ENCODE measurements at regions not wholly inside any gene's neighbourhood (a gene's known extent, or its start where the extent isn't known, plus 50 kb on each side); places are given as distances from the start of the nearest gene placed in this dataset.

GRCh38 chr16:85555719-85556455 is 57.2 kb upstream of the GSE1 start:
- H3K27ac Mint-ChIP-seq, result peak overlapping the region; percentile 98
- no peaks in the 10 kb centered on the region for H3K9me3 Mint-ChIP-seq
- peak overlapping the region; percentile 95 to 99 for H3K4me3 Mint-ChIP-seq
- ATAC-seq (replicated peaks in 1 of 2) (no peak), DNase-seq (peak in 1 of 2 donors; percentile 32)
- no peaks in the 10 kb centered on the region for H3K27me3 Mint-ChIP-seq (ENCODE audit: low read depth)
- H3K4me1 Mint-ChIP-seq (ENCODE audit: low read depth), result peaks cover 53% of the 10 kb centered on the region
- peaks cover 5 to 6% of the 10 kb centered on the region in 2 donors for H3K36me3 Mint-ChIP-seq (ENCODE audit: insufficient read depth in 2 of 2)

- no peak overlapping the region for H3K27ac Mint-ChIP-seq
- H3K27me3 Mint-ChIP-seq (ENCODE audit: low read depth), result no peaks in the 10 kb centered on the region
- H3K4me3 Mint-ChIP-seq, result peak overlapping the region; percentile 91 to 95
- no peaks in the 10 kb centered on the region for H3K9me3 Mint-ChIP-seq
- peaks cover 5 to 6% of the 10 kb centered on the region in 2 donors for H3K36me3 Mint-ChIP-seq (ENCODE audit: insufficient read depth in 2 of 2)
- peak; percentile 31 to 38 for ATAC-seq (replicated peaks in 1 of 2)
- peak; percentile 52 to 61 for DNase-seq
- H3K4me1 Mint-ChIP-seq (ENCODE audit: low read depth), result peaks cover 51% of the 10 kb centered on the region
Observed at GRCh38 chr16:85556456-85557082, 56.6 kb upstream of the GSE1 start.

- H3K27me3 Mint-ChIP-seq (ENCODE audit: low read depth), result no peaks in the 10 kb centered on the region
- peak; percentile 41 to 45 for DNase-seq
- no peaks in the 10 kb centered on the region for H3K9me3 Mint-ChIP-seq
- peak; percentile 14 to 27 for ATAC-seq (replicated peaks in 1 of 2)
- peak overlapping the region; percentile 82 for H3K27ac Mint-ChIP-seq
- peaks cover 5 to 6% of the 10 kb centered on the region in 2 donors for H3K36me3 Mint-ChIP-seq (ENCODE audit: insufficient read depth in 2 of 2)
- H3K4me1 Mint-ChIP-seq (ENCODE audit: low read depth), result peaks cover 47% of the 10 kb centered on the region
- H3K4me3 Mint-ChIP-seq, result peak overlapping the region; percentile 91 to 95
Observed at GRCh38 chr16:85557083-85557970, 55.8 kb upstream of the GSE1 start.

- ATAC-seq (replicated peaks in 1 of 2) (no peak), DNase-seq (no peak)
- Mint-ChIP-seq H3K27me3 (ENCODE audit: low read depth) (no peaks in the 10 kb centered on the region), H3K36me3 (ENCODE audit: insufficient read depth in 2 of 2) (peaks cover 5 to 6% of the 10 kb centered on the region in 2 donors), H3K27ac (peak overlapping the region; percentile 82), H3K4me1 (ENCODE audit: low read depth) (peaks cover 41% of the 10 kb centered on the region), H3K4me3 (peak overlapping the region; percentile 91 to 95), H3K9me3 (no peaks in the 10 kb centered on the region)
Observed at GRCh38 chr16:85557971-85558657, 55.0 kb upstream of the GSE1 start.

- Mint-ChIP-seq H3K4me3 (no peak overlapping the region), H3K27me3 (ENCODE audit: low read depth) (no peaks in the 10 kb centered on the region), H3K9me3 (no peaks in the 10 kb centered on the region), H3K4me1 (ENCODE audit: low read depth) (peaks cover 43% of the 10 kb centered on the region), H3K27ac (no peak overlapping the region), H3K36me3 (ENCODE audit: insufficient read depth in 2 of 2) (peaks cover 0 to 2% of the 10 kb centered on the region in 2 donors)
- ATAC-seq (replicated peaks in 1 of 2) (no peak), DNase-seq (no peak)
Observed at GRCh38 chr16:85560932-85561247, 52.2 kb upstream of the GSE1 start.

- DNase-seq (no peak), ATAC-seq (replicated peaks in 1 of 2) (no peak)
- Mint-ChIP-seq H3K4me3 (no peak overlapping the region), H3K27ac (no peak overlapping the region), H3K9me3 (no peaks in the 10 kb centered on the region), H3K4me1 (ENCODE audit: low read depth) (peaks cover 42% of the 10 kb centered on the region), H3K36me3 (ENCODE audit: insufficient read depth in 2 of 2) (no peaks in the 10 kb centered on the region), H3K27me3 (ENCODE audit: low read depth) (no peaks in the 10 kb centered on the region)
Observed at GRCh38 chr16:85561248-85562092, 51.7 kb upstream of the GSE1 start.

- peaks cover 42% of the 10 kb centered on the region for H3K4me1 Mint-ChIP-seq (ENCODE audit: low read depth)
- no peak for DNase-seq
- no peak for ATAC-seq (replicated peaks in 1 of 2)
- H3K9me3 Mint-ChIP-seq, result no peaks in the 10 kb centered on the region
- no peak overlapping the region for H3K27ac Mint-ChIP-seq
- H3K36me3 Mint-ChIP-seq (ENCODE audit: insufficient read depth in 2 of 2), result no peaks in the 10 kb centered on the region
- no peaks in the 10 kb centered on the region for H3K27me3 Mint-ChIP-seq (ENCODE audit: low read depth)
- H3K4me3 Mint-ChIP-seq, result no peak overlapping the region
Observed at GRCh38 chr16:85562093-85562786, 50.9 kb upstream of the GSE1 start.

GRCh38 chr16:85563034-85563433 is 50.1 kb upstream of the GSE1 start:
- Mint-ChIP-seq H3K4me3 (no peak overlapping the region), H3K27ac (no peak overlapping the region), H3K9me3 (no peaks in the 10 kb centered on the region), H3K4me1 (ENCODE audit: low read depth) (peaks cover 42% of the 10 kb centered on the region), H3K27me3 (ENCODE audit: low read depth) (no peaks in the 10 kb centered on the region), H3K36me3 (ENCODE audit: insufficient read depth in 2 of 2) (no peaks in the 10 kb centered on the region)
- no peak for DNase-seq
- no peak for ATAC-seq (replicated peaks in 1 of 2)

Data from activated T-cell treated with anti-CD3 and anti-CD28 coated beads, Interleukin-2, amount 50 U/mL, for 72 hours (primary cell).